ENCODE measurements at regions not wholly inside any gene's neighbourhood (a gene's known extent, or its start where the extent isn't known, plus 50 kb on each side); places are given as distances from the start of the nearest gene placed in this dataset.

DNA sequence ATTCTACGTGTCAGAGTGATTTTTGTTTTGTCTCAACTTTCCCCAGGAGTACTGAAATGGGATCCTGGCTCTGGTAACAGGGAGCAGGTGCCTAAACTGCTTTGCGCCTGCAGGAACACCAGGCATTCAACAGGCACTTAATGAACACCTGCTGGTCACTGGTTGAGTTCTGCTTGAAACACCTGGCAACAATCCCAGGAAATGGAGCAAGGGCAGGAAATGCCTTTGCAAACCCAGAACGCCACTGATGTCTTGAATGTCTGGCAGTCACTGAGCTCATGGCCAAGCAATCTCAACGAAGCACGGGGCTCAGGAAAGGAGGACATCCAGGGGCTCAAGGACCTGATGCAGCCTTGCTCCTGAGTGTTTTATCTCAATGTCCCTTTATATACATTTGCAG is 360.0 kb upstream of the RAB6C start:
- TF ChIP-seq RAD21 (IDR thresholded peaks at IDR 0.05; ENCODE audit: low read length), result no peak
- TF ChIP-seq FOXJ3 (CRISPR knock-in tag; IDR thresholded peaks at IDR 0.05), result no peak
- TF ChIP-seq TAF1 (IDR thresholded peaks at IDR 0.05; ENCODE audit: borderline replicate concordance, low read depth, low read length), result no peak
- TF ChIP-seq POLR2AphosphoS5 (IDR thresholded peaks at IDR 0.05; ENCODE audit: low read depth, low read length), result no peak
- TF ChIP-seq, protein P1, sequence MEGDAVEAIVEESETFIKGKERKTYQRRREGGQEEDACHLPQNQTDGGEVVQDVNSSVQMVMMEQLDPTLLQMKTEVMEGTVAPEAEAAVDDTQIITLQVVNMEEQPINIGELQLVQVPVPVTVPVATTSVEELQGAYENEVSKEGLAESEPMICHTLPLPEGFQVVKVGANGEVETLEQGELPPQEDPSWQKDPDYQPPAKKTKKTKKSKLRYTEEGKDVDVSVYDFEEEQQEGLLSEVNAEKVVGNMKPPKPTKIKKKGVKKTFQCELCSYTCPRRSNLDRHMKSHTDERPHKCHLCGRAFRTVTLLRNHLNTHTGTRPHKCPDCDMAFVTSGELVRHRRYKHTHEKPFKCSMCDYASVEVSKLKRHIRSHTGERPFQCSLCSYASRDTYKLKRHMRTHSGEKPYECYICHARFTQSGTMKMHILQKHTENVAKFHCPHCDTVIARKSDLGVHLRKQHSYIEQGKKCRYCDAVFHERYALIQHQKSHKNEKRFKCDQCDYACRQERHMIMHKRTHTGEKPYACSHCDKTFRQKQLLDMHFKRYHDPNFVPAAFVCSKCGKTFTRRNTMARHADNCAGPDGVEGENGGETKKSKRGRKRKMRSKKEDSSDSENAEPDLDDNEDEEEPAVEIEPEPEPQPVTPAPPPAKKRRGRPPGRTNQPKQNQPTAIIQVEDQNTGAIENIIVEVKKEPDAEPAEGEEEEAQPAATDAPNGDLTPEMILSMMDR (IDR thresholded peaks at IDR 0.05), result no peak
- TF ChIP-seq, protein P2, sequence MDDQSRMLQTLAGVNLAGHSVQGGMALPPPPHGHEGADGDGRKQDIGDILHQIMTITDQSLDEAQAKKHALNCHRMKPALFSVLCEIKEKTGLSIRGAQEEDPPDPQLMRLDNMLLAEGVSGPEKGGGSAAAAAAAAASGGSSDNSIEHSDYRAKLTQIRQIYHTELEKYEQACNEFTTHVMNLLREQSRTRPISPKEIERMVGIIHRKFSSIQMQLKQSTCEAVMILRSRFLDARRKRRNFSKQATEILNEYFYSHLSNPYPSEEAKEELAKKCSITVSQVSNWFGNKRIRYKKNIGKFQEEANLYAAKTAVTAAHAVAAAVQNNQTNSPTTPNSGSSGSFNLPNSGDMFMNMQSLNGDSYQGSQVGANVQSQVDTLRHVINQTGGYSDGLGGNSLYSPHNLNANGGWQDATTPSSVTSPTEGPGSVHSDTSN (IDR thresholded peaks at IDR 0.05), result no peak
- no peak for TF ChIP-seq NRF1 (IDR thresholded peaks at IDR 0.05; ENCODE audit: low read depth, low read length)
- TF ChIP-seq, protein P3, sequence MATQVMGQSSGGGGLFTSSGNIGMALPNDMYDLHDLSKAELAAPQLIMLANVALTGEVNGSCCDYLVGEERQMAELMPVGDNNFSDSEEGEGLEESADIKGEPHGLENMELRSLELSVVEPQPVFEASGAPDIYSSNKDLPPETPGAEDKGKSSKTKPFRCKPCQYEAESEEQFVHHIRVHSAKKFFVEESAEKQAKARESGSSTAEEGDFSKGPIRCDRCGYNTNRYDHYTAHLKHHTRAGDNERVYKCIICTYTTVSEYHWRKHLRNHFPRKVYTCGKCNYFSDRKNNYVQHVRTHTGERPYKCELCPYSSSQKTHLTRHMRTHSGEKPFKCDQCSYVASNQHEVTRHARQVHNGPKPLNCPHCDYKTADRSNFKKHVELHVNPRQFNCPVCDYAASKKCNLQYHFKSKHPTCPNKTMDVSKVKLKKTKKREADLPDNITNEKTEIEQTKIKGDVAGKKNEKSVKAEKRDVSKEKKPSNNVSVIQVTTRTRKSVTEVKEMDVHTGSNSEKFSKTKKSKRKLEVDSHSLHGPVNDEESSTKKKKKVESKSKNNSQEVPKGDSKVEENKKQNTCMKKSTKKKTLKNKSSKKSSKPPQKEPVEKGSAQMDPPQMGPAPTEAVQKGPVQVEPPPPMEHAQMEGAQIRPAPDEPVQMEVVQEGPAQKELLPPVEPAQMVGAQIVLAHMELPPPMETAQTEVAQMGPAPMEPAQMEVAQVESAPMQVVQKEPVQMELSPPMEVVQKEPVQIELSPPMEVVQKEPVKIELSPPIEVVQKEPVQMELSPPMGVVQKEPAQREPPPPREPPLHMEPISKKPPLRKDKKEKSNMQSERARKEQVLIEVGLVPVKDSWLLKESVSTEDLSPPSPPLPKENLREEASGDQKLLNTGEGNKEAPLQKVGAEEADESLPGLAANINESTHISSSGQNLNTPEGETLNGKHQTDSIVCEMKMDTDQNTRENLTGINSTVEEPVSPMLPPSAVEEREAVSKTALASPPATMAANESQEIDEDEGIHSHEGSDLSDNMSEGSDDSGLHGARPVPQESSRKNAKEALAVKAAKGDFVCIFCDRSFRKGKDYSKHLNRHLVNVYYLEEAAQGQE (IDR thresholded peaks at IDR 0.05; ENCODE audit: low read depth, low read length), result no peak

Data from SK-N-SH (cell line).